Right lobe of liver (tissue), 6 donors: ENCODE measurements at regions not wholly inside any gene's neighbourhood (a gene's known extent, or its start where the extent isn't known, plus 50 kb on each side); places are given as distances from the start of the nearest gene placed in this dataset.

Experiments used
- ATAC-seq, 4 donors: fragments of 200-7000 bp; cut with Tn5 transposase; one replicate each; pipeline ENCODE4 v1.9.1; 2020; ENCODE audit warnings: mild to moderate bottlenecking in 4 of 4, moderate library complexity in 4 of 4
- DNase-seq, 3 donors: peaks; one replicate each; pipeline ENCODE4 v3.0.0-alpha.2; 2020
- H3K27ac ChIP-seq, 3 donors: fragments of 200-600 bp; one replicate each; pipeline ENCODE4 v1.8.0; 2022
- H3K27me3 ChIP-seq, 2 donors: fragments of 200-600 bp; one replicate each; pipeline ENCODE4 v1.8.0; 2022
- H3K36me3 ChIP-seq, 4 donors: fragments of 200-600 bp; sonication (generic) in 1 of 4; one replicate each; pipeline versions ENCODE4 v1.5.1 to v1.8.0; 2017 to 2022; ENCODE audit warnings: control low read depth in 1 of 4
- H3K4me1 ChIP-seq, 4 donors: fragments of 200-600 bp; sonication (generic) in 1 of 4; one replicate each; pipeline versions ENCODE4 v1.5.1 to v1.8.0; 2017 to 2022; ENCODE audit warnings: control low read depth in 1 of 4
- H3K4me3 ChIP-seq, 3 donors: fragments of 200-600 bp; one replicate each; pipeline ENCODE4 v1.8.0; 2022
- H3K9me3 ChIP-seq, 4 donors: fragments of 200-600 bp; sonication (generic) in 1 of 4; one replicate each; pipeline versions ENCODE4 v1.5.1 to v1.8.0; 2017 to 2022; ENCODE audit warnings: control low read depth in 1 of 4
- CTCF ChIP-seq, 4 donors: fragments of 200-600 bp in 3 of 4; fragments of 450-650 bp in 1 of 4; IDR thresholded peaks; one replicate each; pipeline versions ENCODE4 v1.5.1 to v1.8.0; 2016 to 2022; ENCODE audit warnings: antibody characterized with exemption in 4 of 4, mild to moderate bottlenecking in 2 of 4
- POLR2A ChIP-seq: fragments of 450-650 bp; IDR thresholded peaks from one replicate; pipeline ENCODE4 v1.6.1; 2017; ENCODE audit warnings: antibody characterized with exemption, mild to moderate bottlenecking
- WGBS: methylation state at CpG from one replicate; pipeline ENCODE4 v1.1.6; 2018; ENCODE audit warnings: low coverage, low lambda C conversion rate; ENCODE audit not compliant: insufficient coverage; ENCODE audit errors: missing lambda C conversion rate; 5-methylcytosine and 5-hydroxymethylcytosine counted together
- intact Hi-C, 2 donors: fragments of 100-400 bp; cut with DNase I; formaldehyde crosslinking; loops; one replicate each; pipeline versions ENCODE4 v1.11.2 to v1.14.1; 2022
- donor health status: DM: no; HTN: yes; CAD: no.
- donor health status: DM: no; HTN: no; CAD: no.
- donor health status: DM: no; HTN: no; CAD: no.
- donor health status: DM: no; HTN: yes; CAD: no.
- donor health status: DM: no; HTN: yes; CAD: no.

- Histone ChIP-seq H3K27ac (no peak overlapping the region), H3K4me1 (no peaks in the 10 kb centered on the region), H3K27me3 (no peaks in the 10 kb centered on the region), H3K36me3 (no peaks in the 10 kb centered on the region), H3K4me3 (no peak overlapping the region), H3K9me3 (no peaks in the 10 kb centered on the region)
- DNase-seq = no peak
- intact Hi-C loops = no loop called here
- WGBS = 30% methylated on average over 2 of the region's 2 CpGs
- TF ChIP-seq CTCF (IDR thresholded peaks at IDR 0.05) (no peak), POLR2A (no peak)
- ATAC-seq = no peak
Measured at GRCh38 chr6:68317366-68317765, 317.7 kb upstream of the ADGRB3 start.

DNA sequence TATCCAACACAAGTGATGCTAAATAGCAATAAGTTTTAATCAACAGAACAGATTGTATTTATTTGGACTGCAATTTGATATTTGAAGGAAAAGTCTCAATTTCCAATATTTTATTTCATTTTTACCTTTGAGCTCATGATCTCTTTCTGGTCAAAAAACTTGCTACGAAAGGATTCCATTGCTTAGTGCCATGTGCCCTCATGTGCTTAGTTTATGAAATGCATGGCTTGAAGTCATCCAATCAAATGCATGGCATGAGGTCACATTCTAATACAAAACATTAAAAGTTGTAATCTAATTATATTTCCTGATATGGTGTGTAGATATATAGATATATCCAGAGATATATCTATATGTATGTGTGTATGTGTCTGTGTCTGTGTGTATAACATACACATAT, 321.2 kb upstream of the ADGRB3 start:
- no peak overlapping the region for H3K4me3 ChIP-seq
- TF ChIP-seq CTCF (IDR thresholded peaks at IDR 0.05) (no peak), POLR2A (no peak)
- 43% methylated on average over 1 of the region's 1 CpG for WGBS
- H3K27ac ChIP-seq = no peak overlapping the region
- H3K9me3 ChIP-seq = no peaks in the 10 kb centered on the region
- no peak for DNase-seq
- H3K4me1 ChIP-seq = no peaks in the 10 kb centered on the region
- no peaks in the 10 kb centered on the region for H3K36me3 ChIP-seq
- no peaks in the 10 kb centered on the region for H3K27me3 ChIP-seq
- intact Hi-C loops = no loop called here
- ATAC-seq = no peak

GRCh38 chr6:68307301-68307700, 327.8 kb upstream of the ADGRB3 start:
- 40% methylated on average over 1 of the region's 1 CpG for WGBS
- intact Hi-C loops = no loop called here
- Histone ChIP-seq H3K27me3 (no peaks in the 10 kb centered on the region), H3K4me3 (no peak overlapping the region), H3K9me3 (no peaks in the 10 kb centered on the region), H3K27ac (no peak overlapping the region), H3K36me3 (no peaks in the 10 kb centered on the region), H3K4me1 (no peaks in the 10 kb centered on the region)
- TF ChIP-seq POLR2A = no peak
- no peak for TF ChIP-seq CTCF (IDR thresholded peaks at IDR 0.05)
- DNase-seq (no peak), ATAC-seq (no peak)

DNA sequence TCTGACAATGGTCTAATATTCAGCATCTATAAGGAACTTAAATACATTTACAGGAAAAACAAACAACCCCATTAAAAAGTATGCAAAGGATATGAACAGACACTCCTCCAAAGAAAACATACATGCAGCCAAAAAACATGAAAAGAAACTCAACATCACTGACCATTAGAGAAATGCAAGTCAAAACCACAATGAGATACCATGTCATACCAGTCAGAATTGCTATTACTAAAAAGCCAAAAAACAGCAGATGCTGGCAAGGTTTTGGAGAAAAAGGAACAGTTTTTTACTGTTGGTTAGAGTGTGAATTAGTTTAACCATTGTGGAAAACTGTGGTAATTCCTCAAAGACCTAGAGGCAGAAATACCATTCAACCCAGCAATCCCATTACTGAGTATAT, 339.0 kb upstream of the ADGRB3 start:
- ATAC-seq (no peak), DNase-seq (no peak)
- Histone ChIP-seq H3K4me1 (no peaks in the 10 kb centered on the region), H3K36me3 (no peaks in the 10 kb centered on the region), H3K27me3 (no peaks in the 10 kb centered on the region), H3K9me3 (no peaks in the 10 kb centered on the region), H3K27ac (no peak overlapping the region), H3K4me3 (no peak overlapping the region)
- no peak for TF ChIP-seq POLR2A
- no peak for TF ChIP-seq CTCF (IDR thresholded peaks at IDR 0.05)
- intact Hi-C loops = no loop called here

- H3K36me3 ChIP-seq = no peaks in the 10 kb centered on the region
- H3K27ac ChIP-seq = no peak overlapping the region
- no peak overlapping the region for H3K4me3 ChIP-seq
- H3K27me3 ChIP-seq = no peaks in the 10 kb centered on the region
- H3K9me3 ChIP-seq = no peaks in the 10 kb centered on the region
- DNase-seq (no peak), ATAC-seq (no peak)
- intact Hi-C loops = no loop called here
- TF ChIP-seq CTCF (IDR thresholded peaks at IDR 0.05) (no peak), POLR2A (no peak)
- WGBS = 0% methylated on average over 1 of the region's 1 CpG
- H3K4me1 ChIP-seq = no peaks in the 10 kb centered on the region
Measured at GRCh38 chr6:68282646-68283045, 352.4 kb upstream of the ADGRB3 start.
